ENCODE measurements at regions not wholly inside any gene's neighbourhood (a gene's known extent, or its start where the extent isn't known, plus 50 kb on each side); places are given as distances from the start of the nearest gene placed in this dataset.
"Not testable (repeated sequence)": the region's sequence is repeated elsewhere in the genome, so short reads cannot be mapped to it uniquely, and the experiment has no call there.

DNA sequence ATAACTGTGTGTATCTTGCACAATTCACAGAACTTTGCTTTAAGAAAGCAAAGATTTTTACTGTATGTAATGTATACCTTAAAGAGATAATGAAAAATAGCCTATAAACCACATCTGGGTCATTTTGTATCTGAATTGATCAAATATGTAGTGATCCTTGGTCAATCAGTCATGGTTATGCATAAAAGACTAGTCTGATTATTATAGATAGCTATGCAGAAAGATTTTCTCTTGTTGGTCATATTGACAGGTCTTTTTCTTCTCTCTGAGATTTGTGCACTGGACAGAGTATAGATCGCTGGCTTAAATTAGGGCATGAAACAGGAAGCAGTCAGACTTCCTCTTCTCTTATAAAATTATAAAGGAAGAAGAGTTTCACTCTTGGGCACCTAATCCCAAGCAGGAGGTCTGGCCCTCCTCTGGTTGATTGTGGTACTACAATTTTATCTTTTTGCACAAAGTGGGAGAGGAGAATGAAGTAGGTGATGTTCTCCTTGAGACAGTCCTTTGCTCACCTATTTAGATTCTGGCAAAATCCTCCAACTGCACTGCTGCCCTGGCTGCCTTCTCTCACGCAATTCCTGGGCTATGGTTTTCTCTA, 380.9 kb upstream of the RGS17 start:
- DNase-seq, result peak; percentile 43

DNA sequence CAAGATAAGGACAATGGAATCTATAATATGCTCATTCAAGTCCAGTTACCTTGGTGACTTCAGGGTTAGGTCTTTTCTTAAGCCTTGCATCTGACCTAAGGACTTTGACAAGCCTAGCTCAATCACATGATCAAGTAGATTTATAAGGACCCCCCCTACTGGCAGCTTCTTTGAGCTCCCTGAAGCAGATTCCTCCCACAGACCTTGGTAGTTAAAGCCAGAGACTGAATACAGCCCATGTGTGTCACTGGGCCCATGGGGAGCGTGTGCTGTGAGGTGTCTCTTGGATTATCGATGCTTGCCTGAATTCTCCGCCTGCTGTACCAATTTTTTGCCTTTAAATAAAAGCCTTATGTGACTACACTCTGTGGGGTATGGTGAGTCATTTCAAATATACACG, 372.7 kb upstream of the RGS17 start:
- peak; percentile 12 for DNase-seq
- in situ Hi-C loops (cut with HindIII; ENCODE audit: low pct_ligation_motif_present, low pct_unique_long_range_greater_than_20kb, low sequenced_read_pairs), result no loop called here

More for the DNA sequence above, 380.9 kb upstream of the RGS17 start:
- in situ Hi-C loops (cut with HindIII; ENCODE audit: low pct_ligation_motif_present, low pct_unique_long_range_greater_than_20kb, low sequenced_read_pairs), result no loop called here

GRCh38 chr6:153493501-153493900, 362.4 kb upstream of the RGS17 start:
- in situ Hi-C loops (cut with HindIII; ENCODE audit: low pct_ligation_motif_present, low pct_unique_long_range_greater_than_20kb, low sequenced_read_pairs), result no loop called here
- DNase-seq, result no peak

GRCh38 chr6:153489479-153489878, 358.4 kb upstream of the RGS17 start:
- in situ Hi-C loops (cut with HindIII; ENCODE audit: low pct_ligation_motif_present, low pct_unique_long_range_greater_than_20kb, low sequenced_read_pairs), result no loop called here
- no peak for DNase-seq

DNA sequence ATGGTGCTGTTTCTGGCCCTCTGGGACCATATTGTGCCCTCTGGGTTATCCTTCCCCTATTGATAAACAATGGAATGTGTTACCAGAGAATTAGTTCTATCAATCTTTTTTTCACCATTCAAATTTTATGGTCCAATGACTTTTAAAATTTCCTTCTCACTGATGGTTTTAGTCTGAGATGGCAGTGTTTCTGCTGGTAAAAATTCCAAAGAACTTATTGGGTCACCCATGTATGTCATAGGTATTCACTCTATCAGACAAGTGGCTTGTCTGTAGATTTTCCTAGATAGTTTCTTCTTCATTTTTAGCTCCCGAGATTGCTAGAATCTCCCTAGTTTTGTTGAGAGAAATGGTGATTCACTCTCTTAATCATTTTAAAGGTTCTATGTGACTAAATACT, 357.2 kb upstream of the RGS17 start:
- DNase-seq, result no peak
- in situ Hi-C loops (cut with HindIII; ENCODE audit: low pct_ligation_motif_present, low pct_unique_long_range_greater_than_20kb, low sequenced_read_pairs), result no loop called here

- no peak for DNase-seq
- in situ Hi-C loops (cut with HindIII; ENCODE audit: low pct_ligation_motif_present, low pct_unique_long_range_greater_than_20kb, low sequenced_read_pairs), result no loop called here
Measured at GRCh38 chr6:153485072-153485471, 354.0 kb upstream of the RGS17 start.

GRCh38 chr6:153484056-153484455, 353.0 kb upstream of the RGS17 start:
- no peak for DNase-seq

GRCh38 chr6:153476243-153476642, 345.2 kb upstream of the RGS17 start:
- DNase-seq, result no peak
- in situ Hi-C loops (cut with HindIII; ENCODE audit: low pct_ligation_motif_present, low pct_unique_long_range_greater_than_20kb, low sequenced_read_pairs), result no loop called here

More at GRCh38 chr6:153484056-153484455, 353.0 kb upstream of the RGS17 start:
- in situ Hi-C loops (cut with HindIII; ENCODE audit: low pct_ligation_motif_present, low pct_unique_long_range_greater_than_20kb, low sequenced_read_pairs), result no loop called here

DNA sequence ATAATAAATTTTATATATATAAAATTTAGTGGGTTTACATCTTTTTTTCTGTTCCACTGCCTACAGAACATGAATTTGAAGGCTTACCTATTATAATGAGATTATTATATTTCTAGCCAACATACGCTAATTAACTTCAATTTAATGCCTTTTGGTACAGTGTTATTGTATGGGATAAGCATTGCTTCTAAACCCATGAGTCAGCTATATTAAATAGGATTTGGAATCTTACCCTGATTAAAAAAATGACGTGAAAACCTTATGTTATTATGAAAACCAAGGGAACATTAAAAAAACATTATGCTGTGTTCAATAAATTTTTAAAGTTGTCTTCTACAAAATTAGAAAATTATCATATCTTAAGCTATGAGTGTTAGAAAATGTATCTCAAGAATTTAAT, 334.0 kb upstream of the RGS17 start:
- in situ Hi-C loops (cut with HindIII; ENCODE audit: low pct_ligation_motif_present, low pct_unique_long_range_greater_than_20kb, low sequenced_read_pairs), result no loop called here
- DNase-seq, result no peak

DNA sequence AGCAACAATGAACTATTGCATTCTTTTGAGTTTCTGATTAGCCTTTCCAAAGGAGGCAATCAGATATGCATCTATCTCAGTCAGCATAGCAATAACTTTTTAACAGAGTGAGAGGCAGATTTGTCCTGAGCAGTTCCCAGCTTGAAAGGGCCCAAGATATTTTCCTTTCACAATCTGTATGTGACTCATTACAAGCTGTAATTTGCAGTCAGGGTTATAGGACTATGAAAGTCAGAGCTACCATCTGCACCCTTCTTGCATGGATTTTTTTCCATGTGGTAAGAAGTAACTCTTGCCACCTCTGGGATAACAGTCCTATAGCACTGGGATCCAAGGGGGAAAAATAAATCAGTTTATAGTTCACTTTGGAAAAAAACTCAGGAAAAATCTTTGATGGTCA, 318.2 kb upstream of the RGS17 start:
- in situ Hi-C loops (cut with HindIII; ENCODE audit: low pct_ligation_motif_present, low pct_unique_long_range_greater_than_20kb, low sequenced_read_pairs), result no loop called here
- DNase-seq, result no peak

GRCh38 chr6:153442749-153443148, 311.7 kb upstream of the RGS17 start:
- in situ Hi-C loops (cut with HindIII; ENCODE audit: low pct_ligation_motif_present, low pct_unique_long_range_greater_than_20kb, low sequenced_read_pairs); DNase-seq: not testable (repeated sequence)

GRCh38 chr6:153442096-153442495, 311.0 kb upstream of the RGS17 start:
- DNase-seq, result no peak
- in situ Hi-C loops (cut with HindIII; ENCODE audit: low pct_ligation_motif_present, low pct_unique_long_range_greater_than_20kb, low sequenced_read_pairs), result no loop called here

DNA sequence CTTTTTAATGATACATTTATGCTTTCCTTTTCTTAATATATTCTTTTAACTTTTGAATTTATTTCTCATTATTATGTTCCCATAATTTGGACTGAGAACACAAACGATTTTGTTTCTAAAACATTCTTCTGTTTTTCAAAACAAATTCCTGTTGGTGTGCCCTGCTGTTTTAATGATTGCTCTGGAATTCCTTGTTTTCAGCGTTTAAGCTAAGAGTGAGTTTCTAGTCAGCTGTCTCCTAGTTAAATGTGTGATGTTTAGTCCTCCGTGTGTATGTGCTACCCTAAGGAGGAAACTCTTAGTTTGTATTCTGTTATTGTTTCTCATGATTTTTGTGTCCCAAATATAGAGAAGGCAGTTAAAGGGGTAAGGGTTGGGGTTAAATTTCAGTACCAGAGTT, 306.1 kb upstream of the RGS17 start:
- no peak for DNase-seq
- in situ Hi-C loops (cut with HindIII; ENCODE audit: low pct_ligation_motif_present, low pct_unique_long_range_greater_than_20kb, low sequenced_read_pairs), result no loop called here

DNA sequence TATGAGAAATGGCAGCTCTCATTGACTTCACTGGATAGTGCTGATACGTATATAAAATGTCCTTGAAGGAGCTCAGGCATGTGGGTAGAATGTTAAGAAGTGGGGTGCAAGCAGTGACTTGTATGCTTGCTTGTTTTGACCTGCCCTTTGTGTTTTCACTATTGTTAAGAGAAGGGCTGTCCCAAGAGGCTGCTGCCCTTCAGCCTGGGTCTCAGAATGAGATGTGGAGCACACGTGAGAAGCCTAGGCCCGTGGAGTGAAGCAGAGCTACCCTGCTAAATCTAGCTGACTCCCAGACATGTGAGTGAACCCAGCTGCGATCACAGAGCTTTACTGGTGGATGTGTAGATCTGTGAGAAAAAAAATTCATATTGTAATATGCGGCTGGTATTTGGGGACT, 305.3 kb upstream of the RGS17 start:
- in situ Hi-C loops (cut with HindIII; ENCODE audit: low pct_ligation_motif_present, low pct_unique_long_range_greater_than_20kb, low sequenced_read_pairs), result no loop called here
- no peak for DNase-seq

DNA sequence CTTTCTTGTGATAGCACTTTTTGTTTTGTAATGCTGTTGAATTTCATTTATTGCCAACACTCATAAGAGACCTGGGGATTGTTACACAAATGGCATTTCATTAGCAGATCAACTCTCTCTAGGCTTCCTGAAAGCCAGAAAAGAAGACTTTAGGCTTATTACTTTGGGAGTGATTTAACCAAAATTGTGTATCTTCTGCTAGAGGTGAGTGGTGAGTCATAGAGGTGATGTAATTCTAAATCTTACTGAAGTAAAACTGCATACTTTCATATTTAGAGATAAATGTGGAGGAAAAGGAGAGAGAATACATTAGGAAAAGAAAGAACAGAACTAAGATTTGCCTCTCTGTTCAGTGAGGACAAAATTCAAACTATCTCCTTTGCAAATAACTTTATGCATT, 304.7 kb upstream of the RGS17 start:
- in situ Hi-C loops (cut with HindIII; ENCODE audit: low pct_ligation_motif_present, low pct_unique_long_range_greater_than_20kb, low sequenced_read_pairs), result no loop called here
- no peak for DNase-seq

DNA sequence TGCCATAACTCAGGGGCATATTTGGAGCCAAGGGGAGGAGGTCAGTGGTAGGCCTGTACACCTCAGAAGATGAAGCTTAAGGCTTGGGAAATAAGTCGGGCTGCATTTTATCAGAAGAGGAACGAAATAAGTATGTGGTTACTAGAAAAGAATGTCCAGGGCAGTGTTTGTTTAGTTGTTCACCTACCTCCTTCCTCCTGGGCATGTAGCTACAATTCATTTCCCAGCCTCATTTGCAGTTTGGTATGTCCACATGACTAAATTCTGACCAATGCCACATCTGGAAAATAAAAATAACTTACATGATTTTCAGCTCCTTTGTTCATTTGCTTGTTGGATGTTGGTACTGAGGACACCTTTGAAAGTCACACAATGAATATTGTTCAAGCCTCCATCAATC, 294.5 kb upstream of the RGS17 start:
- in situ Hi-C loops (cut with HindIII; ENCODE audit: low pct_ligation_motif_present, low pct_unique_long_range_greater_than_20kb, low sequenced_read_pairs), result no loop called here
- no peak for DNase-seq

DNA sequence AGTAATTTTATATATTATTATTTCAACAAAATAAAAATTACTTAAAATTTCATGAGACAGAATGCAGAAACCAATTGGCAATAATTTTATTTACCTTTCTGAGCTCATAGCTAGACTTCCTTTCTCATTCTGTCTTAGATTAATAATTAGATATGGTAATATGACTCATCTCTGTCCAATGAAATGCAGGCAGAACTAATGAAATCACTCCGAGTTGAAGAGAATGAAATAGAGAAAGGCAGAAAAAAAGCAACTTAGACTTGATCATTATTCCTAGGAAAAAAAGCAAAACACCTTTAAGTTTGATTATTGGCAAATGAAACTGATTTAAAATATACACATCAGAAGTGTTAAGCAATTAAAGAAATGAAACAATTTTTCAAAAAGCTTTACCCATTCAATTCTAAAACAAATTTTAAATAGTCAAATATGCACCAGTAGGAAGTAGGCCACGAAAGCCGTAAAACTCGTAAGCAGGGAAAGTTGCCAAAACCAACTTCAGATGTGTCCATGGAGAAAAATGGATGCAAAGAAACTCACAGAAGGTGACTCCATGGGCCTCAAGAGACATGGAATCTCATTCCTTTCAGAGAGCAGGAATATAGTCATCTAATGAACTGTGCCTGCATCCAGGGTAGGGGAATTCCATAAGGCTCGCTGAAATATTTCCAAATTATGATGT, 293.8 kb upstream of the RGS17 start:
- in situ Hi-C loops (cut with HindIII; ENCODE audit: low pct_ligation_motif_present, low pct_unique_long_range_greater_than_20kb, low sequenced_read_pairs), result no loop called here

DNA sequence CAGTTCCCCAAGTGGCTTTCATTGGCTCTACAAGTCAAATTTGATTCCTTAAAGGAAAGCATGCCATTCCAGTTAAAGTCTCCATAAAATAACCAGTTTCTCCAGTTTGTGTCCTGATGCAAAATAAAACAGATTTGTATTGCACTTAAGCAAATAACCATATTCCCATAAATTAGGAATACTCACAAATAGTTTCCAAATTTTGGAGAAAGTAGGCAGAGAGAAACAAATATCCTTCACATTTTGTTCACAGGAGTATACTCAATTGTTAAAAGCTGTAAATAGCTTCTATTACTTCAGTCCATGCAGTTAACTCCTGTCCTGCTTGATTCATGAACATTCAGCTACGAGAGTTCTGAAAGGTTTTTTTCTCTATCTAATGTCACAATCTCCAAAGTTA, 281.4 kb upstream of the RGS17 start:
- no peak for DNase-seq
- in situ Hi-C loops (cut with HindIII; ENCODE audit: low pct_ligation_motif_present, low pct_unique_long_range_greater_than_20kb, low sequenced_read_pairs), result no loop called here

More for the DNA sequence above, 293.8 kb upstream of the RGS17 start:
- no peak for DNase-seq

GRCh38 chr6:153411070-153411648, 280.1 kb upstream of the RGS17 start:
- DNase-seq, result no peak
- in situ Hi-C loops (cut with HindIII; ENCODE audit: low pct_ligation_motif_present, low pct_unique_long_range_greater_than_20kb, low sequenced_read_pairs), result no loop called here

DNA sequence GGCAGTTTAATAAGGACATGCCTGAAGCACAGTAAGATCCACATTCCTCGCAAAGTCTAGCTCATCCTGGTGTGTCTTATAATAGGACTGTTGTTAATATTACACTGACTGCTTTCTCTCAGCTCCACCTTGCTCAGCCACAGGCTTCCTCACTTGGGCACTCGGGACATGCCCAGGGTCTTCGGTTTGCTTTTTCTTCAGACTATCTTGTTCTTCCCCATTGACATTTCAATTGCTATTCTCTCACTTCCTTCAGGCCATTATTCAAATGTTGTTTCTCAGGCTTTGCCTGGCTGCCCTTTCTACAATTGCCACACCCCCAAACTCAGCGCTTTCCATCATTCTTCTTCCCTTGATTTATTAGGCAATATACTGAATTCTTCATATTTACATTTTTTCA, 274.8 kb upstream of the RGS17 start:
- DNase-seq, result no peak

More for the DNA sequence above, 274.8 kb upstream of the RGS17 start:
- in situ Hi-C loops (cut with HindIII; ENCODE audit: low pct_ligation_motif_present, low pct_unique_long_range_greater_than_20kb, low sequenced_read_pairs), result no loop called here

All from ACHN (cell line).